GM12892 (cell line): ENCODE measurements at regions not wholly inside any gene's neighbourhood (a gene's known extent, or its start where the extent isn't known, plus 50 kb on each side); places are given as distances from the start of the nearest gene placed in this dataset.

Experiments used
- POLR2A ChIP-seq: IDR thresholded peaks from 2 replicates; pipeline ENCODE4 v1.6.1; 2011; ENCODE audit warnings: low read depth, low read length, control low read depth
- POLR2AphosphoS5 ChIP-seq: IDR thresholded peaks from 2 replicates; pipeline ENCODE4 v1.6.1; 2011; ENCODE audit warnings: low read depth, low read length, control low read depth
- TAF1 ChIP-seq: IDR thresholded peaks from 2 replicates; pipeline ENCODE4 v1.6.1; 2011; ENCODE audit warnings: low read depth, mild to moderate bottlenecking, control low read depth, low read length, borderline replicate concordance

DNA sequence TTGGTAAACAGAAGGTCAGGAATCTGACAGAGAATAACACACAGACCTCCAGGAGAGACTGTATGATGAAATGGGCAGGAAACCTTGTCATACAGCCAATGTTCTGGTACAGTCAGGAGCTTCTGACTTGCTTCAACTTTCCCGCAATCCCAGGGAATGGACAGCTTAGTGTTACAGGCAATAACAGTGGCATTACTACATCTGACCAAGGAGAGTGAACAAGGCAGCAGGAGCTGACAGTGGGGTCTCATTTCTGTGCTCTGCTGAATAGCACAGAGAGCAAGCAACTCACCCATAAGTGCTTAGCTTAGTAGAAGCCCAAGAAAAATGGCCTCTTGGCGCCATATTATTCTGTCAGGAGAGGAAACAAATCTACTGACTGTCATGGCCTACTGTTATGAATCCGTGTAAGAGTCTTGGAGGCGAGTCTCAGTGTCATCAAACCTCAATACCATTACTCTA lies 186.2 kb upstream of the MTPN start:
- TF ChIP-seq POLR2AphosphoS5, result no peak
- TF ChIP-seq POLR2A, result no peak
- no peak for TF ChIP-seq TAF1
